Endodermal cell (in vitro differentiated cells): ENCODE measurements at regions not wholly inside any gene's neighbourhood (a gene's known extent, or its start where the extent isn't known, plus 50 kb on each side); places are given as distances from the start of the nearest gene placed in this dataset.

Source experiments
- DNase-seq: peaks from one replicate; pipeline ENCODE4 v3.0.0-alpha.2; 2017
- H3K27ac ChIP-seq: 2 replicates; pipeline ENCODE4 v1.5.1; 2013; ENCODE audit warnings: mild to moderate bottlenecking, low read depth, low read length, moderate library complexity
- H3K27me3 ChIP-seq: 2 replicates; pipeline ENCODE4 v1.6.1; 2013; ENCODE audit warnings: mild to moderate bottlenecking, low read length, moderate library complexity; ENCODE audit not compliant: insufficient read depth, control insufficient read depth, poor library complexity, severe bottlenecking
- H3K36me3 ChIP-seq: 2 replicates; pipeline ENCODE4 v1.7.0; 2013; ENCODE audit warnings: mild to moderate bottlenecking, low read length, moderate library complexity; ENCODE audit not compliant: control insufficient read depth, insufficient read depth
- H3K4me1 ChIP-seq: one replicate; pipeline ENCODE4 v1.7.0; 2013; ENCODE audit warnings: low read length; ENCODE audit not compliant: control insufficient read depth, insufficient read depth
- H3K4me3 ChIP-seq: 2 replicates; pipeline ENCODE4 v1.5.1; 2013; ENCODE audit warnings: mild to moderate bottlenecking, low read length, moderate library complexity
- H3K9ac ChIP-seq: 2 replicates; pipeline ENCODE4 v1.6.1; 2013; ENCODE audit warnings: mild to moderate bottlenecking, low read length, moderate library complexity; ENCODE audit not compliant: poor library complexity, severe bottlenecking; ENCODE audit errors: extremely low read depth
- H3K9me3 ChIP-seq: 2 replicates; pipeline ENCODE4 v1.6.1; 2013; ENCODE audit warnings: mild to moderate bottlenecking, low read length, moderate library complexity; ENCODE audit not compliant: control insufficient read depth
- H3K27ac Mint-ChIP-seq: 2 replicates; pipeline ENCODE4 v1.8.0; 2020; ENCODE audit warnings: mixed read lengths
- H3K27me3 Mint-ChIP-seq: 2 replicates; pipeline ENCODE4 v1.8.0; 2021; ENCODE audit warnings: mild to moderate bottlenecking, mixed read lengths; ENCODE audit not compliant: insufficient read depth
- H3K36me3 Mint-ChIP-seq: 2 replicates; pipeline ENCODE4 v1.8.0; 2020; ENCODE audit warnings: low read depth, mixed read lengths
- H3K4me1 Mint-ChIP-seq: 2 replicates; pipeline ENCODE4 v1.8.0; 2020; ENCODE audit warnings: mixed read lengths
- H3K4me3 Mint-ChIP-seq: 2 replicates; pipeline ENCODE4 v1.8.0; 2020; ENCODE audit warnings: mild to moderate bottlenecking, moderate library complexity, mixed read lengths
- H3K9me3 Mint-ChIP-seq: 2 replicates; pipeline ENCODE4 v1.8.0; 2020; ENCODE audit warnings: mild to moderate bottlenecking, mixed read lengths
- WGBS, 2 experiments: methylation state at CpG; one replicate each; pipeline versions ENCODE4 v1.1.5 to v1.1.7; 2013; ENCODE audit warnings: missing lambda C conversion rate in 2 of 2, mixed read lengths in 1 of 2; ENCODE audit not compliant: insufficient coverage in 1 of 2, insufficient read length in 1 of 2; 5-methylcytosine and 5-hydroxymethylcytosine counted together
- TF ChIP-seq, protein P1 (sequence below): fragments of 200-600 bp; sonication (generic); conservative IDR thresholded peaks from 2 replicates; pipeline ENCODE4 v1.5.0; 2021; ENCODE audit warnings: antibody characterized with exemption, mild to moderate bottlenecking

DNA sequence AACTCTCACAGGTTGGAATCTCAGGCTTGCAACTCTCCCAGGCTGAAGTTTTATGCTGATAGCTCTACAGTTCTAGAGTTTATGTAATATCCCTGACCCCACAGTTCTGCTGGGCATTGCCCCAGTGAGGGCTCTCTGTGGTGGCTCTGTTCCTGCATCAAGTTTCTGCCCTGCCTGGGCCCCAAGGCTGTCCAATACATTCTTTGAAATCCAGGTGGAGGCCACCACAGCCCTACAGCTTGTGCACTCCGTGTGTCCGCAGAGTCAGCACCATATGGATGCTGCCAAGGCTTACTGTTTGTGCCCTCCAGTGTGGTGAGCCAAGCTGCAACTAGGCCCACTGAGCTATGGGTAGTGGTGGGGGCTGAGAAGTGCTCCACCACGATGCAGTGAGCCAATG lies 1141.2 kb upstream of the EPHA6 start:
- no peaks in the 10 kb centered on the region for H3K4me1 Mint-ChIP-seq
- no peaks in the 10 kb centered on the region for H3K27me3 ChIP-seq
- 94 to 100% methylated on average over 3 of the region's 3 CpGs for WGBS, 2 experiments
- DNase-seq: no peak
- TF ChIP-seq, protein P1, sequence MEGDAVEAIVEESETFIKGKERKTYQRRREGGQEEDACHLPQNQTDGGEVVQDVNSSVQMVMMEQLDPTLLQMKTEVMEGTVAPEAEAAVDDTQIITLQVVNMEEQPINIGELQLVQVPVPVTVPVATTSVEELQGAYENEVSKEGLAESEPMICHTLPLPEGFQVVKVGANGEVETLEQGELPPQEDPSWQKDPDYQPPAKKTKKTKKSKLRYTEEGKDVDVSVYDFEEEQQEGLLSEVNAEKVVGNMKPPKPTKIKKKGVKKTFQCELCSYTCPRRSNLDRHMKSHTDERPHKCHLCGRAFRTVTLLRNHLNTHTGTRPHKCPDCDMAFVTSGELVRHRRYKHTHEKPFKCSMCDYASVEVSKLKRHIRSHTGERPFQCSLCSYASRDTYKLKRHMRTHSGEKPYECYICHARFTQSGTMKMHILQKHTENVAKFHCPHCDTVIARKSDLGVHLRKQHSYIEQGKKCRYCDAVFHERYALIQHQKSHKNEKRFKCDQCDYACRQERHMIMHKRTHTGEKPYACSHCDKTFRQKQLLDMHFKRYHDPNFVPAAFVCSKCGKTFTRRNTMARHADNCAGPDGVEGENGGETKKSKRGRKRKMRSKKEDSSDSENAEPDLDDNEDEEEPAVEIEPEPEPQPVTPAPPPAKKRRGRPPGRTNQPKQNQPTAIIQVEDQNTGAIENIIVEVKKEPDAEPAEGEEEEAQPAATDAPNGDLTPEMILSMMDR: no peak
- H3K27me3 Mint-ChIP-seq: no peaks in the 10 kb centered on the region
- H3K4me3 Mint-ChIP-seq: no peak overlapping the region
- no peaks in the 10 kb centered on the region for H3K36me3 Mint-ChIP-seq
- no peak overlapping the region for H3K27ac ChIP-seq
- no peak overlapping the region for H3K4me3 ChIP-seq
- H3K9me3 Mint-ChIP-seq: no peaks in the 10 kb centered on the region
- no peaks in the 10 kb centered on the region for H3K4me1 ChIP-seq
- no peak overlapping the region for H3K9ac ChIP-seq
- H3K27ac Mint-ChIP-seq: no peak overlapping the region
- no peaks in the 10 kb centered on the region for H3K9me3 ChIP-seq
- no peaks in the 10 kb centered on the region for H3K36me3 ChIP-seq

DNA sequence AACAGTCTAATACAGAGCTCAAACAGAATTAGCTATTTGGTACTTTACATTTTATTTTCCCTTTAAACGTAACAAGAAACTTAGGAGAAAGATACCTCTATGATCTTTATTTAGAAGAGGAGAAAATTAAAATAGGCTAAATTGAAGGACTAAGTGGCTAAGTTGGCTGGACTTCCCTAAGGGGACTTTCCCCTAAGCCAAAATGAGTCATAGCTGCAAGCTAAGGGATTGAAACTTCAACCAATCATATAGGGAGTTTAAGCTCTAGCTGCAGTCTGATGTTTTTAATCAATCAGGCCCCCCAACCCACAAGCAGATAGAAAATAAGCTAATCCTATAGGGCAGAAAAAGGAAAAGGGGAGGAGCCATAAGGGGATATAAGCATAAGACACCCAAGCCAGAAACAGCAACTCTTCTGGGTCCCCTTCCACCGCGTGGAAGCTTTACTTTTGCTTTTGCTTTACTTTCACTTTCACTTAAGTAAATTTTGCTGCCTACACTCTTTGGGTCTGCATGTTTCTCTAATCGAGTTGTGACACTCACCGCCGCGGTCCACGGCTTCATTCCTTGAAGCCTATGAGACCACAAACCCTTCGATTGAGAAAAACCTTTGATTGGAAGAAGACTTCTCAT lies 1108.5 kb upstream of the EPHA6 start:
- WGBS, 2 experiments: 93 to 97% methylated on average over 3 to 8 of the region's 9 CpGs
- H3K9me3 Mint-ChIP-seq: no peaks in the 10 kb centered on the region
- no peak overlapping the region for H3K4me3 ChIP-seq

DNA sequence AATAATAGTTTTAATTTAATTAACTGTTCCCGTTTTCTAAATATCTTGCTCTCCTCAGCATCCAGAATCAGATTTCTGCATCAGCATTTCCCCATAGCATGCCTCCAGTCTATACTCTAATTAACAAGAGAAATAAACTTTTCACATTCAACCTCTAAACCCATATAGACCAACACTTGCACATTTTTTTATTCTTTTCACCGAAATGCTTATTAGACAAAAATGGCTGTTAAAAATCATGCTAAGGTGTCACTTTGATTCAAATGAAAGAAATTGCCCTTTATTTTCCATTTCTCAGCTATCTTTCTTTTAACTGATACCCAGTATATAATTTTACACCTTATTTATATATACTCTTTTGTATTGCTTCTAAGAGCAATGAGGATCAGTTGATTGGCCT lies 1107.1 kb upstream of the EPHA6 start:
- no peaks in the 10 kb centered on the region for H3K27me3 ChIP-seq
- H3K36me3 ChIP-seq: no peaks in the 10 kb centered on the region
- Mint-ChIP-seq H3K36me3 (no peaks in the 10 kb centered on the region), H3K27ac (no peak overlapping the region), H3K4me3 (no peak overlapping the region), H3K9me3 (no peaks in the 10 kb centered on the region), H3K27me3 (no peaks in the 10 kb centered on the region), H3K4me1 (peaks cover 6% of the 10 kb centered on the region)
- no peak overlapping the region for H3K27ac ChIP-seq
- no peaks in the 10 kb centered on the region for H3K4me1 ChIP-seq
- H3K4me3 ChIP-seq: no peak overlapping the region
- H3K9ac ChIP-seq: no peak overlapping the region
- TF ChIP-seq, protein P1: no peak
- DNase-seq: no peak
- 83 to 94% methylated on average over 1 to 2 of the region's 2 CpGs for WGBS, 2 experiments
- no peaks in the 10 kb centered on the region for H3K9me3 ChIP-seq

More for the DNA sequence above, 1108.5 kb upstream of the EPHA6 start:
- H3K4me1 Mint-ChIP-seq: no peaks in the 10 kb centered on the region
- H3K27ac Mint-ChIP-seq: no peak overlapping the region
- H3K36me3 Mint-ChIP-seq: no peaks in the 10 kb centered on the region
- TF ChIP-seq, protein P1: no peak
- no peak for DNase-seq
- no peaks in the 10 kb centered on the region for H3K36me3 ChIP-seq
- no peaks in the 10 kb centered on the region for H3K27me3 ChIP-seq
- no peaks in the 10 kb centered on the region for H3K9me3 ChIP-seq
- no peaks in the 10 kb centered on the region for H3K4me1 ChIP-seq
- H3K27ac ChIP-seq: no peak overlapping the region
- no peaks in the 10 kb centered on the region for H3K27me3 Mint-ChIP-seq
- no peak overlapping the region for H3K9ac ChIP-seq
- no peak overlapping the region for H3K4me3 Mint-ChIP-seq
